ENCODE measurements at regions not wholly inside any gene's neighbourhood (a gene's known extent, or its start where the extent isn't known, plus 50 kb on each side); places are given as distances from the start of the nearest gene placed in this dataset.

GRCh38 chr1:187384504-187384903 lies 555.8 kb downstream of the PLA2G4A start:
- TF ChIP-seq EZH2 (IDR thresholded peaks at IDR 0.05): no peak
- TF ChIP-seq POLR2AphosphoS5 (IDR thresholded peaks at IDR 0.05; ENCODE audit: borderline replicate concordance, low read depth, low read length): no peak
- no peak for TF ChIP-seq FOXP2 (optimal IDR thresholded peaks at IDR 0.05; ENCODE audit: control extremely low read depth, extremely low read length, insufficient read depth)

Data from SK-N-MC (cell line).